B cell (primary cell): ENCODE measurements at regions not wholly inside any gene's neighbourhood (a gene's known extent, or its start where the extent isn't known, plus 50 kb on each side); places are given as distances from the start of the nearest gene placed in this dataset.

Experiments
- ATAC-seq: fragments of 200-7000 bp; cut with Tn5 transposase; one replicate; pipeline ENCODE4 v1.10.0; 2021; ENCODE audit warnings: low read depth, mild to moderate bottlenecking, moderate number of reproducible peaks, moderate library complexity
- CTCF ChIA-PET: fragments of 350-600 bp; sonication (Branson Sonifier 250); formaldehyde crosslinking; loops from one replicate; lab custom pipeline; 2021; ENCODE audit warnings: antibody characterized with exemption, inconsistent platforms; lab: Charles Lee
- POLR2A ChIA-PET: fragments of 350-600 bp; sonication (Branson Sonifier 250); formaldehyde crosslinking; loops from one replicate; lab custom pipeline; 2021; ENCODE audit warnings: antibody characterized with exemption; lab: Charles Lee
- DNase-seq: peaks from one replicate; pipeline ENCODE4 v3.0.0; 2013
- H2AFZ ChIP-seq: 2 replicates; pipeline ENCODE4 v1.6.1; 2012; ENCODE audit warnings: mild to moderate bottlenecking, low read depth, low read length; ENCODE audit not compliant: insufficient read depth, poor library complexity, severe bottlenecking
- H3K27ac ChIP-seq, 2 donors: 1 replicate in 1 of 2; 2 replicates in 1 of 2; pipeline ENCODE4 v1.5.1; 2012 to 2013; ENCODE audit warnings: low read length in 2 of 2, mild to moderate bottlenecking in 2 of 2, moderate library complexity in 1 of 2
- H3K27me3 ChIP-seq, 4 experiments: fragments of 200-600 bp in 1 of 4; sonication (generic) in 1 of 4; replicated peaks in 1 of 4; 1 replicate in 2 of 4; 2 replicates in 2 of 4; pipeline versions ENCODE4 v1.6.1 to v1.7.0; 2013 to 2016; ENCODE audit warnings: low read length in 3 of 4, mild to moderate bottlenecking in 2 of 4, mixed read lengths in 1 of 4, moderate library complexity in 1 of 4; ENCODE audit not compliant: insufficient read depth in 4 of 4, control insufficient read depth in 3 of 4; ENCODE audit errors: control extremely low read depth in 1 of 4
- H3K36me3 ChIP-seq, 2 experiments: replicated peaks in 1 of 2; 1 replicate in 1 of 2; 2 replicates in 1 of 2; pipeline versions ENCODE4 v1.6.1 to v1.7.1; 2013; ENCODE audit warnings: low read length in 1 of 2; ENCODE audit not compliant: insufficient read depth in 2 of 2, control insufficient read depth in 1 of 2; ENCODE audit errors: control extremely low read depth in 1 of 2, extremely low read depth in 1 of 2
- H3K4me1 ChIP-seq, 2 donors: fragments of 200-600 bp in 1 of 2; sonication (generic) in 1 of 2; 1 replicate in 1 of 2; 2 replicates in 1 of 2; pipeline versions ENCODE4 v1.5.1 to v1.6.1; 2013 to 2017; ENCODE audit warnings: low read length in 2 of 2; ENCODE audit not compliant: control insufficient read depth in 2 of 2, insufficient read depth in 2 of 2
- H3K4me2 ChIP-seq: replicated peaks from 2 replicates; pipeline ENCODE3; 2012; ENCODE audit warnings: mild to moderate bottlenecking, low read depth, low read length; ENCODE audit not compliant: poor library complexity, severe bottlenecking
- H3K4me3 ChIP-seq, 5 experiments: fragments of 200-600 bp in 1 of 5; sonication (generic) in 1 of 5; 1 replicate in 3 of 5; 2 replicates in 2 of 5; pipeline versions ENCODE4 v1.5.1 to v1.7.0; 2011 to 2016; ENCODE audit warnings: low read length in 4 of 5, mild to moderate bottlenecking in 4 of 5, low read depth in 2 of 5, control low read depth in 1 of 5, moderate library complexity in 1 of 5; ENCODE audit not compliant: insufficient read depth in 1 of 5; ENCODE audit errors: control extremely low read depth in 1 of 5, extremely low read depth in 1 of 5
- H3K79me2 ChIP-seq: fragments of 200-600 bp; sonication (generic); one replicate; pipeline ENCODE4 v1.6.0; 2016; ENCODE audit warnings: low read length; ENCODE audit not compliant: control insufficient read depth, insufficient read depth
- H3K9ac ChIP-seq: fragments of 200-600 bp; sonication (generic); 2 replicates; pipeline ENCODE4 v1.6.1; 2017; ENCODE audit warnings: mild to moderate bottlenecking, low read length, moderate library complexity
- H3K9me3 ChIP-seq, 3 donors: one replicate each; pipeline versions ENCODE4 v1.6.1 to v1.7.1; 2013; ENCODE audit warnings: low read length in 2 of 3; ENCODE audit not compliant: control insufficient read depth in 2 of 3, insufficient read depth in 1 of 3; ENCODE audit errors: control extremely low read depth in 1 of 3
- H4K20me1 ChIP-seq: 2 replicates; pipeline ENCODE4 v1.6.0; 2012; ENCODE audit warnings: mild to moderate bottlenecking, low read length; ENCODE audit not compliant: insufficient read depth, control insufficient read depth, poor library complexity, severe bottlenecking
- H3K27ac Mint-ChIP-seq: one replicate; pipeline ENCODE4 v1.8.0; 2021; ENCODE audit warnings: mixed read lengths
- H3K27me3 Mint-ChIP-seq: one replicate; pipeline ENCODE4 v1.8.0; 2021; ENCODE audit warnings: mixed read lengths
- H3K4me1 Mint-ChIP-seq: one replicate; pipeline ENCODE4 v1.8.0; 2021; ENCODE audit warnings: mixed read lengths
- H3K4me3 Mint-ChIP-seq: one replicate; pipeline ENCODE4 v1.8.0; 2021; ENCODE audit warnings: mixed read lengths
- H3K9me3 Mint-ChIP-seq: one replicate; pipeline ENCODE4 v1.8.0; 2022; ENCODE audit warnings: mixed read lengths; ENCODE audit not compliant: insufficient read depth
- CTCF ChIP-seq: fragments of 200-600 bp; IDR thresholded peaks from one replicate; pipeline ENCODE4 v1.8.0; 2022; ENCODE audit warnings: antibody characterized with exemption, mild to moderate bottlenecking
- EZH2 ChIP-seq: IDR thresholded peaks from 2 replicates; pipeline ENCODE4 v1.6.1; 2012; ENCODE audit warnings: borderline replicate concordance, low read depth, mild to moderate bottlenecking, moderate library complexity, low read length; ENCODE audit not compliant: insufficient read depth, poor library complexity, severe bottlenecking
- WGBS: methylation state at CpG from one replicate; pipeline ENCODE4 v1.1.5; 2013; ENCODE audit warnings: missing lambda C conversion rate; ENCODE audit not compliant: insufficient coverage; 5-methylcytosine and 5-hydroxymethylcytosine counted together
- intact Hi-C: fragments of 100-400 bp; cut with micrococcal nuclease; formaldehyde crosslinking; loops from one replicate; pipeline ENCODE4 v1.10.0; 2022

DNA sequence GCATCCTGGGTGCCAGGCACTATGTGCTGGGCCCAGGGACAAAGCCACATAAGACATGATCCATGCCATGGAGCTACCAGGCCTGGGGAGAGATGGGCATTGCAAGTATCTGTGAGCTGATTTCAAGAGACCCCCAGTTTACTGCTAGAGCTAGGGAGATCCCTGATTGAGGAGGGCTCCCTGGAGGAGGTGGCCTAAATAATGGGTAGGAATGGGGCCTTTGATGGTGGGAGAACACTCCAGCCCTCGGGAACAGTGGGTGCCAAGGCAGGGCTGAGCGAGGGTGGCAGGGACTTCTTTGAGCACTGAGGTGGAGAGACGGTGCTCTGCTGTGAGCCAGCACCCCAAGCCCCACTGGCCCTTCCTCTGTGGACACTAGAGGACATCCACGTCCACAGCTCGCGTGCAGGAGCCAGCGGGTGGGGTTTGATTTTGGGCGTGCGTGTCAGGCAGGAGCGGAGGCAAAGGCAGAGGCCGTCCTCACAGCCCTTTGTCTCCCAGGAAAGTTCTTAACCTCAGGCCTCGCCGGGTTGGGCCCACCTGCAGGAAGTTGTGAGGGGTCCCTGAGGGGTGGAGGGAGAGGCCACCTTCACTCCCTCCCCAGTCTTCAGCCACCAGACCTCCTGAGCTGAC lies 52.9 kb upstream of the PPARA start:
- Histone ChIP-seq H3K9ac (no peak overlapping the region), H3K4me1 (no peaks in the 10 kb centered on the region), H4K20me1 (peaks cover 40% of the 10 kb centered on the region), H3K4me3 (no peak overlapping the region), H3K4me2 (no peak overlapping the region), H3K27me3 (no peaks in the 10 kb centered on the region), H2AFZ (no peak overlapping the region), H3K36me3 (peaks cover 0 to 5% of the 10 kb centered on the region in 2 experiments), H3K27ac (no peak overlapping the region), H3K9me3 (no peaks in the 10 kb centered on the region), H3K79me2 (peaks cover 3% of the 10 kb centered on the region)
- ATAC-seq (no peak), DNase-seq (no peak)
- intact Hi-C loops = no loop called here
- TF ChIP-seq EZH2 (no peak), CTCF (no peak)
- no peak overlapping the region for H3K27ac Mint-ChIP-seq
- no peaks in the 10 kb centered on the region for H3K9me3 Mint-ChIP-seq
- ChIA-PET CTCF (no interaction called here), POLR2A (no interaction called here)
- no peaks in the 10 kb centered on the region for H3K27me3 Mint-ChIP-seq
- WGBS = 93% methylated on average over 11 of the region's 13 CpGs
- H3K4me3 Mint-ChIP-seq = no peak overlapping the region
- H3K4me1 Mint-ChIP-seq = no peaks in the 10 kb centered on the region

DNA sequence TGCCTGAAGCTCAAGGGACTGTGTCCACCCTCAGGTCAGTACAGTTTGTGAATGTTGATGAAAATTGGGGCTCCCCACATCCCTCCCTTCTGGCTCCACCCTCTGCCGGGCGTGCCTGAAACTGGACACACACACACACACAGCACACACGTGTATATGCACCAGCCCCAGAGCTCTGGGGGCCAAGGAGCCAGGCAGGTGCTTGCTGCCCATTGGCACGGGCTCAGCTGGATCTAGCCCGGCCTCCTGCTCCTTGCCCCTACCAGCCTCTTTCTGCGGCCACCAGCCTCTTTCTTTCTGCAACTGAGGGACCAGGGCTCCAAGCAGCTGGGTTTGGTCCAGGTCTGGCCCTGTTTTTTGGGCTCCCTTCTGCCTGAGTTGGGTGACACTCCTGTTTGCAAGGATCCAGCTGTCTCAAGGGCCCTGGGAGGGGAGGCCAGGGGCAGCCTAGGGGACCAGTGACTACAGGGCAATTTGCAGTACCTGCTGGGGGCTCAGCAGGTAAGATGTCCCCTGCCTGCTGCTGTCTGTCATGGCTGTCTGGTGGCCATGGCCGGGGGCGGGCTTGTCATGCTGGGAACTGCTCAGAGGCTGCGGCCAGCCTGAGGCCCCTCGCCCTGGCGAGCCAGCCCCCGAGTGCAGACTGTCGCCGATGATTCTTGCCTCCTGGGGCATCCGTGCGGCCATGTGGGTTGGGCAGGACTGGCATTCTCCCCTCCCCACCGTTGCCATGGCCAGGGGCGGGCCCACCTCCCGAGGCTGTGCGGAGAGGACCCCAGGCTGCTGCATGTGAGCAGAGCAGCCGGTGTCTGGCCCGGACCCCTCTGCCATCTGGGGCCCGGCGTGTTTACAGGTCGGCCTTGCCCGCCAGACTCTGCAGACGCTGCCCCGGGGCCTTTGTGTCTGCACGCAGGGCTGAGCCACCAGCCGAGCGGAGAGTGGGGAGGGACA lies 51.5 kb upstream of the PPARA start:
- Mint-ChIP-seq H3K4me3 (no peak overlapping the region), H3K4me1 (no peaks in the 10 kb centered on the region), H3K27ac (no peak overlapping the region), H3K27me3 (no peaks in the 10 kb centered on the region), H3K9me3 (no peaks in the 10 kb centered on the region)
- Histone ChIP-seq H3K27me3 (no peaks in the 10 kb centered on the region), H3K4me2 (no peak overlapping the region), H3K9ac (no peak overlapping the region), H3K27ac (no peak overlapping the region), H2AFZ (no peak overlapping the region), H3K4me1 (no peaks in the 10 kb centered on the region), H3K9me3 (no peaks in the 10 kb centered on the region), H3K36me3 (peaks cover 0 to 5% of the 10 kb centered on the region in 2 experiments), H3K4me3 (no peak overlapping the region), H3K79me2 (peaks cover 3% of the 10 kb centered on the region), H4K20me1 (peaks cover 30% of the 10 kb centered on the region)
- no peak for DNase-seq
- WGBS = 92% methylated on average over 31 of the region's 31 CpGs
- CTCF ChIA-PET = no interaction called here
- no peak for ATAC-seq
- POLR2A ChIA-PET = no interaction called here
- intact Hi-C loops = no loop called here
- TF ChIP-seq EZH2 (no peak), CTCF (no peak)
